ENCODE measurements at regions not wholly inside any gene's neighbourhood (a gene's known extent, or its start where the extent isn't known, plus 50 kb on each side); places are given as distances from the start of the nearest gene placed in this dataset.

GRCh38 chr15:85941186-85941855 is 138.3 kb upstream of the AGBL1 start:
- no peak for TF ChIP-seq CTCF (IDR thresholded peaks at IDR 0.05)
- no peak for TF ChIP-seq EP300 (IDR thresholded peaks at IDR 0.05; ENCODE audit: low read depth)
